Omental fat pad (tissue), 3 donors: ENCODE measurements at regions not wholly inside any gene's neighbourhood (a gene's known extent, or its start where the extent isn't known, plus 50 kb on each side); places are given as distances from the start of the nearest gene placed in this dataset.

ENCODE experiments used
- ATAC-seq: fragments of 150-250 bp; one replicate; pipeline ENCODE4 v1.9.1; 2016; ENCODE audit warnings: mild to moderate bottlenecking, moderate library complexity; ENCODE audit not compliant: low FRiP score
- DNase-seq: peaks from one replicate; pipeline ENCODE4 v3.0.0-alpha.2; 2019; ENCODE audit warnings: low spot score
- CTCF ChIP-seq, 3 donors: fragments of 450-650 bp; IDR thresholded peaks; one replicate each; pipeline ENCODE4 v1.5.1; 2016 to 2017; ENCODE audit warnings: antibody characterized with exemption in 3 of 3, mild to moderate bottlenecking in 3 of 3, moderate library complexity in 2 of 3

- TF ChIP-seq CTCF (IDR thresholded peaks at IDR 0.05), result no peak
- DNase-seq, result no peak
- ATAC-seq, result no peak
Measured at GRCh38 chr12:11534064-11534463, 115.4 kb upstream of the ETV6 start.

GRCh38 chr12:11535127-11535526 lies 114.3 kb upstream of the ETV6 start:
- no peak for ATAC-seq
- TF ChIP-seq CTCF (IDR thresholded peaks at IDR 0.05), result no peak
- no peak for DNase-seq

- ATAC-seq (no peak), DNase-seq (no peak)
- TF ChIP-seq CTCF (IDR thresholded peaks at IDR 0.05), result no peak
Measured at GRCh38 chr12:11539156-11539555, 110.3 kb upstream of the ETV6 start.

- no peak for ATAC-seq
- DNase-seq, result no peak
- no peak for TF ChIP-seq CTCF (IDR thresholded peaks at IDR 0.05)
Measured at GRCh38 chr12:11540156-11540555, 109.3 kb upstream of the ETV6 start.

- no peak for TF ChIP-seq CTCF (IDR thresholded peaks at IDR 0.05)
- DNase-seq (no peak), ATAC-seq (no peak)
Measured at GRCh38 chr12:11540615-11541310, 108.7 kb upstream of the ETV6 start.

GRCh38 chr12:11542599-11542998 lies 106.9 kb upstream of the ETV6 start:
- TF ChIP-seq CTCF (IDR thresholded peaks at IDR 0.05), result no peak
- no peak for ATAC-seq
- no peak for DNase-seq

- DNase-seq, result no peak
- ATAC-seq, result no peak
- TF ChIP-seq CTCF (IDR thresholded peaks at IDR 0.05), result no peak
Measured at GRCh38 chr12:11543457-11544158, 105.9 kb upstream of the ETV6 start.
